ENCODE measurements at regions not wholly inside any gene's neighbourhood (a gene's known extent, or its start where the extent isn't known, plus 50 kb on each side); places are given as distances from the start of the nearest gene placed in this dataset.

- DNase-seq = no peak
- in situ Hi-C loops (cut with MboI; ENCODE audit: low pct_unique_long_range_greater_than_20kb, low sequenced_read_pairs) = no loop called here
These were observed 149.0 kb downstream of the TEX29 start for GRCh38 chr13:111469450-111469849.

GRCh38 chr13:111469916-111470506 lies 149.6 kb downstream of the TEX29 start:
- DNase-seq = no peak
- in situ Hi-C loops (cut with MboI; ENCODE audit: low pct_unique_long_range_greater_than_20kb, low sequenced_read_pairs) = no loop called here

- in situ Hi-C loops (cut with MboI; ENCODE audit: low pct_unique_long_range_greater_than_20kb, low sequenced_read_pairs) = no loop called here
- no peak for DNase-seq
These were observed 150.5 kb downstream of the TEX29 start for GRCh38 chr13:111470933-111471332.

GRCh38 chr13:111472083-111472482 lies 151.6 kb downstream of the TEX29 start:
- in situ Hi-C loops (cut with MboI; ENCODE audit: low pct_unique_long_range_greater_than_20kb, low sequenced_read_pairs) = no loop called here
- DNase-seq = no peak

- DNase-seq = no peak
- in situ Hi-C loops (cut with MboI; ENCODE audit: low pct_unique_long_range_greater_than_20kb, low sequenced_read_pairs) = no loop called here
These were observed 152.4 kb downstream of the TEX29 start for GRCh38 chr13:111472559-111473460.

- in situ Hi-C loops (cut with MboI; ENCODE audit: low pct_unique_long_range_greater_than_20kb, low sequenced_read_pairs) = no loop called here
- DNase-seq = peak; percentile 62
These were observed 153.9 kb downstream of the TEX29 start for GRCh38 chr13:111474136-111475002.

- in situ Hi-C loops (cut with MboI; ENCODE audit: low pct_unique_long_range_greater_than_20kb, low sequenced_read_pairs) = no loop called here
- no peak for DNase-seq
These were observed 155.0 kb downstream of the TEX29 start for GRCh38 chr13:111475488-111475887.

- no peak for DNase-seq
- in situ Hi-C loops (cut with MboI; ENCODE audit: low pct_unique_long_range_greater_than_20kb, low sequenced_read_pairs) = no loop called here
These were observed 155.8 kb downstream of the TEX29 start for GRCh38 chr13:111476197-111476596.

- in situ Hi-C loops (cut with MboI; ENCODE audit: low pct_unique_long_range_greater_than_20kb, low sequenced_read_pairs) = no loop called here
- no peak for DNase-seq
These were observed 159.0 kb downstream of the TEX29 start for GRCh38 chr13:111479412-111479811.

GRCh38 chr13:111480503-111480902 lies 160.1 kb downstream of the TEX29 start:
- in situ Hi-C loops (cut with MboI; ENCODE audit: low pct_unique_long_range_greater_than_20kb, low sequenced_read_pairs) = no loop called here
- no peak for DNase-seq

- in situ Hi-C loops (cut with MboI; ENCODE audit: low pct_unique_long_range_greater_than_20kb, low sequenced_read_pairs) = no loop called here
- no peak for DNase-seq
These were observed 160.5 kb downstream of the TEX29 start for GRCh38 chr13:111480976-111481375.

- in situ Hi-C loops (cut with MboI; ENCODE audit: low pct_unique_long_range_greater_than_20kb, low sequenced_read_pairs) = no loop called here
- DNase-seq = no peak
These were observed 161.7 kb downstream of the TEX29 start for GRCh38 chr13:111482126-111482525.

GRCh38 chr13:111482806-111483620 lies 162.6 kb downstream of the TEX29 start:
- in situ Hi-C loops (cut with MboI; ENCODE audit: low pct_unique_long_range_greater_than_20kb, low sequenced_read_pairs) = no loop called here
- DNase-seq = no peak

- no peak for DNase-seq
- in situ Hi-C loops (cut with MboI; ENCODE audit: low pct_unique_long_range_greater_than_20kb, low sequenced_read_pairs) = no loop called here
These were observed 163.2 kb downstream of the TEX29 start for GRCh38 chr13:111483621-111483987.

- DNase-seq = no peak
- in situ Hi-C loops (cut with MboI; ENCODE audit: low pct_unique_long_range_greater_than_20kb, low sequenced_read_pairs) = no loop called here
These were observed 163.9 kb downstream of the TEX29 start for GRCh38 chr13:111484141-111484925.

GRCh38 chr13:111484959-111485358 lies 164.5 kb downstream of the TEX29 start:
- in situ Hi-C loops (cut with MboI; ENCODE audit: low pct_unique_long_range_greater_than_20kb, low sequenced_read_pairs) = no loop called here
- DNase-seq = no peak

GRCh38 chr13:111485491-111486250 lies 165.2 kb downstream of the TEX29 start:
- DNase-seq = no peak
- in situ Hi-C loops (cut with MboI; ENCODE audit: low pct_unique_long_range_greater_than_20kb, low sequenced_read_pairs) = no loop called here

GRCh38 chr13:111486331-111486730 lies 165.9 kb downstream of the TEX29 start:
- in situ Hi-C loops (cut with MboI; ENCODE audit: low pct_unique_long_range_greater_than_20kb, low sequenced_read_pairs) = no loop called here
- DNase-seq = no peak
